GM21367 (cell line): ENCODE measurements at regions not wholly inside any gene's neighbourhood (a gene's known extent, or its start where the extent isn't known, plus 50 kb on each side); places are given as distances from the start of the nearest gene placed in this dataset.

Source experiments
- ATAC-seq: cut with Tn5 transposase; IDR thresholded peaks from one replicate; pipeline ENCODE4 v1.9.1; 2021; ENCODE audit not compliant: unreplicated experiment

DNA sequence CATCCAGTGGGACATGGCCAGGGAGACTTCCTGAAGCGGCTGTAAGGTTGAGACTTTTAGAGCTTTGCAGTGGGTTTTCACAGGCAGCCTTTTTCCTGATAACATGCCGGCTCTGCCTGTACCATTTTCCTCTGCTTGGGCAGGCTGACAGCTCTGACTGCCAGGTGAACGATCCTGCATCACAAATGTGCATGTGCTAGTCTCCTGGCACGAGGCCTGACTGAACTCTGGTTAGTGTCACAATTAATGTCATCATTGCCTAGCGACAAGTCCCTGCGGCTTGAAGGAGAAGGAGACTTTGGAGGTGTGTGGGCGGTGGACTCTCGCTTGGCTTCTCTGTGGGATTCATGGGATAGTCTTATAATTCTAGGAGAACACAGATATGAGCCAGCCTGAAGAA lies 783.6 kb upstream of the TSPY4 start:
- no peak for ATAC-seq

DNA sequence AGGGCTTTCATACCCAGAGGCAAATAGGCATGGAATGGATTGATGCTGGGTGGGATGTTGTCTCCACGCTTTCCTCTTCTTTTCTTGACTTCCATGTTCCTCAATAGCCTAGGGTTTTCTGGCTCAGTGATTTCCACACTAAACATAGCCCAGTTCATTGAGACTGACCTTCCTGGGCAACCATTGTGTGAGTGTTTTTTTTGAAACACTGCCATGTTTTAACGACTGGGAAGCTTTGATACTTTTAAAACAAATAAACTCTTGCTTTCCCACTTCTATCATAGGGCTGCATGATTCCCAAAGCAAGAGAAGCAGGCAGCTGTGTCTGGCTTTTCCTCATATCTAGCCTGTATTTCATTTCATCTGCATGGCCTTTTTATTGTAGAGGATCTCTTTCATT lies 775.9 kb upstream of the TSPY4 start:
- ATAC-seq, result no peak

- ATAC-seq, result no peak
These were observed 774.7 kb upstream of the TSPY4 start for GRCh38 chrY:8562456-8563090.

GRCh38 chrY:8564421-8564820 lies 772.8 kb upstream of the TSPY4 start:
- no peak for ATAC-seq

GRCh38 chrY:8566198-8566597 lies 771.1 kb upstream of the TSPY4 start:
- no peak for ATAC-seq

DNA sequence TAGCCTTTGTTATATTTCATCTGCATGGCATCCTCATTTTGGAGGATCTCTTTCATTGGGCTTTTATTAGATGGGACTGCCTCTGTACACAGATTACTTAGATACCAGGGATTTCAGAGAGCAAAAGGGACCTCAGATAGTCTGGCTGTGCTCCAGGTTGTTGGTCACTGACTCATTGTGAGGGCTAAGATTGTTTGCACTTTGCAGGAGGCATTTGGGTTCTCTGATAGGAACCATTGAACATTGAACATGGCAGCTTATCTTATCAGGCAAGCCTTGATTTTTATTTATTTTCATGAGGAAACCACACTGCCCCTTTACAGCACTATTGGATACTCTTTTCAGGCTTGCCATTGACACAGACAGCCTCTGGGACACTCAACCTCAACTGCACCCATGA lies 766.9 kb upstream of the TSPY4 start:
- no peak for ATAC-seq

DNA sequence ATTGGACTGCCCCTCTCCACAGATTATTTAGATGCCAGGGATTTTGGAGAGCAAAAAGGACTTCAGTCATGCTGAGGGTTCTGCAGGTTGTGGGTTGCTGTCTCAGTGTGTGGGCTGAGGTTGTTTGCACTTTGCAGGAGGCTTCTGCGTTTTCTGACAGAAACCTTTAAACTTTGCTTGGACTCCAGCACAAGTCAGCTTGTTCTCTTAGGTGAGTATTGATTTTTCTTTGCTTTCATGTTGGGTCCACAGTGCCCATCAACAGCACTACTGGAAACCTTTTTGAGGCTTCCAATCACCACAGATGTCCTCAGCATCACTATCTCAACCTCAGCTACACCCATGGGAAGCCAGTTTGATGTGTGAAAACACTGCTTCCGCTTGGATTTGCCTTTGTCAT lies 764.3 kb upstream of the TSPY4 start:
- ATAC-seq, result no peak

DNA sequence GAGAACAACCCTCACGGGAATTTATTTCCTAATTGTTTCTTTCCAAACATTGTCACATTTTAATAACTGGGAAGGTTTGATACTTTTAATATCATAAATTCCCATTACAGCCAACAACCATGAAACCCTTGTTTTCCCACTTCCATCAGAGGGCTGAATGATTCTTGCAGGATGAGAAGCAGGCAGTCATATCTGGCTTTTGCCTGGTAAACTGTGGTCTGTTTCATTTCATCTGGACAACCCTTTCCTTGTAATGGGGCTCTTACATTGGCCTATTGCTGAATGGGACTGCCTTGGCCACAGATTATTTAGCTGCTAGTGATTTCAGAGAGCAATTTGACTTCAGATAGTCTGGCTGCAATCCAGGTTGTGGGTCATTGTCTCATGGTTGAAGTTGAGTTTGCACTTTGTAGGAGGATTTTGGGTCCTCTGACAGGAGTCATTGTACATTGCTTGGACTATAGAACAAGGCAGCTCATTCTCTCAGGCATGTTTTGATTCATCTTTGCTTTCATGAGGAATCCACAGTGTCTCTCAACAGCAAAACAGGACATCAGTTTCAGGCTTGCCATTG lies 754.9 kb upstream of the TSPY4 start:
- ATAC-seq, result no peak

DNA sequence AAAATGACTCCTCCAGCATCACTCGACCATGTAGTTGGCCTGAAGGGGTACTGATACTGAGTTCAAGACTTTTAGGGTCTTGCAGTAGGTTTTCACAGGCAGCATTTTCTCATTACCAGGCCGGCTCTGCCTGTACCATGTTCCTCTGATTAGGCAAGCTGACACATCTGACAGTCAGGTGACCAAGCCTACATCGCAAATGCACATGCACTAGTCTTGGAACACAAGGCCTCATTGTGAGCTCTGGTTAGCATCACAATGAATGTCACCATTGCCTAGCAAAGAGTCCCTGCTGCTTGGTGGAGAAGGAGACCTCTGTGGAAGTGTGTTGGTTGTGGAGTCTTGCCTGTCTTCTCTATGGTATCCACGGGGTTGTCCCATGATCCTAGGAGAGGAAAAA lies 754.1 kb upstream of the TSPY4 start:
- ATAC-seq, result no peak

GRCh38 chrY:8590641-8591040 lies 746.6 kb upstream of the TSPY4 start:
- ATAC-seq, result no peak

GRCh38 chrY:8591821-8592516 lies 745.3 kb upstream of the TSPY4 start:
- ATAC-seq, result no peak

DNA sequence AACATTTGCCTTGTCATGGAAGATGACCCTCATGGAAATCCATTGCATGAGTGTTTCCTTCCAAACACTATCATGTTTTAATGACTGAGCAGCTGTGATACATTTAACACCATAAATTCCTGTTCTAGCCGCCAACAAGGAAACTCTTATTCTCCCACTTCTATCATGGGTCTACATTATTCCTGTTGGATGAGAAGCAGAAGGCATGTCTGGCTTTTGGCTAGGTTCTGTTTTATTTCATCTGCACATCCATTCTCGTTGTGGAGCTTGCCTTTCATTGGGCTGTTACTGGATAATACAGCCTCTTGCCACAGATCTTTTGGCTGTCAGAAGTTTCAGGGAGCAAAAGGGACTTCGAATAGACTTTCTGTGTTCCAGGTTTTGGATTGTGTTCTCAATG lies 742.6 kb upstream of the TSPY4 start:
- ATAC-seq, result no peak

GRCh38 chrY:8599141-8599540 lies 738.1 kb upstream of the TSPY4 start:
- ATAC-seq, result no peak

DNA sequence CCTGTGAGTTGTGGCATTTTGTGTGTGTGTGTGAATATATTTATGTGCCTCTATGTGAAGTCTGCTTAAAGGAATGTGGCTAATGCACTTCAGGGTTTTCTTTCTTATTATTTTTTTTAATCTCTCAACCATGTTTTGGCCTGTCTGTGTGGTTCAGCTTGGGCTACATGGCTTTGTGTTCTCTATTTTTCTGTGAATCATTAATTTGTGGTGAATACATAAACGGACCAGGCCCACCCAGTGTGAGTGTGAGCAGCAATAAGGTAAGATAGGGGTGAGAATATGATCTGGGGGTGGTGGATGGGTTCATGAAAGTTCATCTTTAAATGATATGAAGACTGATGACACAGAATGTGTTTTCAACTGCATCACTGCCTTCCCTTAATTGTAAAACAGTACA lies 726.6 kb upstream of the TSPY4 start:
- no peak for ATAC-seq

DNA sequence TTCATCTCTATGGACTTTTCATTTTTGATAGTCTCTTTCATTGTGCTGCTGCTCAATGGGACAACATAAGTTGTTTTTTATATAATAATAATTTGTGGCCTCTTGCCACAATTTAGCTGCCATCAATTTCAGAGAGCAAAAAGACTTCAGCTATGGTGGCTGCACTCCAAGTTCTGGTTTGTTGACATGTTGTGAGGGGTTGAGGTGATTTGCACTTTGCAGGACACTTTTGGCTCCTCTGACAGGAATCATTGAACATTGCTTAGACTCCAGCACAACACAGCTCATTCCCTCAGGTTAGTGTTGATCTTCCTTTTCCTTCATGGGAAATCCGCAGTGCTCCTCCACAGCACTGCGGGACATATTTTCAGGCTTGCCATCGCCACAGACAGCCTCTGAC lies 725.4 kb upstream of the TSPY4 start:
- ATAC-seq, result no peak

- no peak for ATAC-seq
These were observed 719.0 kb upstream of the TSPY4 start for GRCh38 chrY:8618302-8618701.

DNA sequence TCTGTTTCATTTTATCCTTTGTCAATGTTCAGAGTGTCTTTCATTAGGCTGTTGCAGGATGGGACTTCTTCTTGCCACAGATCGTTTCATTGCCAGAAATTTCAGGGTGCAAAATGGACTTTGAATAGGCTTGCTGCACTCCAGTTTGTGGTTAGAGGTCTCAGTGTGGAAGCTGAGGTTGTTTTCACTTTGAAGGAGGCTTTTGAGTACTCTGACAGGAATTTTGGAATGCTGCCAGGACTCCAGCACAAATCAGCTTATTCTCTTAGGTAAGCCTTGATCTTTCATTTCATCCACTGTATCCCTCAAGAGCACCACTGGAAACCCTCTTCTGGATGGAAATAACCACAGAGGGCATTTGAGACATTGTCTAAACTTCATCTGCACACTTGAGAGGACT lies 715.1 kb upstream of the TSPY4 start:
- ATAC-seq, result no peak

- no peak for ATAC-seq
These were observed 714.4 kb upstream of the TSPY4 start for GRCh38 chrY:8622856-8623255.

DNA sequence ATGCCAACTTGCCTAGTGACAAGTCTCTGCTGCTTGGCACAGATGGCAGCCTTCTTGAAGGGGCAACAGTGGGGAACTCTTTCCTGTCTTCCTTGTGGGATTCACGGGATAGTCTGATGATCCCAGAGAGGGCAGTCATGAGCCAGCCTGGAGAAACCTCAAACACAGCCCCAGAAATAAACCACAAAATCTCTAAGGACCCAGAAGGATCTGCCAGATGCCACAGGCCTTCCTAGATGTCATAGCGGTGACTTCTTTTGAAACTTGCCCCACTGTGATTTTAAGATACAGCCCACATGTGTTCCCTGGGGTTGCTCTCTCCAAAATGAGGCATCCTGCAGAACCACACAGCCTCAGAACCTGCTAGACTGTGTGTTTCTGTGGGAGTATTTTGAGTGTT lies 707.6 kb upstream of the TSPY4 start:
- no peak for ATAC-seq

- ATAC-seq, result no peak
These were observed 699.2 kb upstream of the TSPY4 start for GRCh38 chrY:8638111-8638510.

DNA sequence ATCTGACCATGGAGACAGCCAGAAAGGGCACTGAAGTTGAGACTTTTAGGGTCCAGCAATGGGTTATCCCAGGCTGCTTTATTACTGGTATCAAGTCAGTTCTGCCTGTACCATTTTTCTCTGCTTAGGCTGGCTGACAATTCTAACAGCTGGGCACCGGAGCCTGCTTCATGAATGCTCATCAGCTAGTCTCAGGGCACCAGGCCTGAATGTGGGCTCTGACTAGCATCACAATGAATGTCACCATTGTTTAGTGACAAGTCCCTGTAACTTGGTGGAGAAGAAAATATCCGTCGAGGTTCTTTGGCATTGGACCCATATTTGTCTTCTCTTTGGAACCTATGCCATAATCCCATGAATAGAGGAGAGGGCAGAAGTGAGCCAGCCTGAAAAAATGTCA lies 692.3 kb upstream of the TSPY4 start:
- no peak for ATAC-seq

DNA sequence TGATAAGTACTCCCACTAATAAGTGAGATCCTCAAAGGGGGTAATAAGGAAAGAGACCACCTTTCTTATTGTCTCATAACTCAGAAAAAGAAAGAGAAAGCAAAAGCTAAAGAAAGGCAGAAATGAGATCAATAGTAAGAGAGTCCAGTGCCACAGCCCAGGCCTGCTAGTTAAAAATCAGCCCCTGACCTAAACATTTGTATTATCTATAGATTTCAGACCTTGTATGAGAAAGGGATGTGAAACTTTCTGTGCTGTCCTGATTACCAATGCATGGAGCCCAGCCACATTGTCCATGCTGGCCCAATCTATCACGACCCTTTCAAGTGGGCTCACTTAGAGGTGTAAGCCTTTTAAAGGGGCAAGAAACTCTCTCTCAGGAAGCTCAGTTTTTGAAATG lies 684.8 kb upstream of the TSPY4 start:
- ATAC-seq, result no peak

- no peak for ATAC-seq
These were observed 682.2 kb upstream of the TSPY4 start for GRCh38 chrY:8655017-8655416.
